GM18861 (cell line): ENCODE measurements at regions not wholly inside any gene's neighbourhood (a gene's known extent, or its start where the extent isn't known, plus 50 kb on each side); places are given as distances from the start of the nearest gene placed in this dataset.
"Not testable (repeated sequence)": the region's sequence is repeated elsewhere in the genome, so short reads cannot be mapped to it uniquely, and the experiment has no call there.

Experiments used
- ATAC-seq: cut with Tn5 transposase; IDR thresholded peaks from one replicate; pipeline ENCODE4 v1.9.1; 2021; ENCODE audit not compliant: unreplicated experiment

GRCh38 chr6:101108286-101108685 is 227.2 kb upstream of the ASCC3 start:
- ATAC-seq, result no peak

- ATAC-seq, result no peak
These were observed 229.7 kb upstream of the ASCC3 start for GRCh38 chr6:101110814-101111213.

- ATAC-seq, result no peak
These were observed 232.5 kb upstream of the ASCC3 start for GRCh38 chr6:101113468-101114260.

GRCh38 chr6:101114703-101115102 is 233.6 kb upstream of the ASCC3 start:
- peak; percentile 89 for ATAC-seq

GRCh38 chr6:101116337-101116736 is 235.2 kb upstream of the ASCC3 start:
- no peak for ATAC-seq

- ATAC-seq, result no peak
These were observed 236.4 kb upstream of the ASCC3 start for GRCh38 chr6:101117393-101118135.

- ATAC-seq, result no peak
These were observed 236.9 kb upstream of the ASCC3 start for GRCh38 chr6:101118136-101118396.

- no peak for ATAC-seq
These were observed 239.6 kb upstream of the ASCC3 start for GRCh38 chr6:101120747-101121146.

- ATAC-seq, result peak; percentile 64
These were observed 244.3 kb upstream of the ASCC3 start for GRCh38 chr6:101125380-101125971.

- ATAC-seq, result no peak
These were observed 245.4 kb upstream of the ASCC3 start for GRCh38 chr6:101126501-101126900.

GRCh38 chr6:101129851-101130250 is 248.7 kb upstream of the ASCC3 start:
- no peak for ATAC-seq

GRCh38 chr6:101146389-101146788 is 247.1 kb upstream of the GRIK2 start:
- no peak for ATAC-seq

GRCh38 chr6:101150226-101150625 is 243.3 kb upstream of the GRIK2 start:
- ATAC-seq, result no peak

- ATAC-seq, result not testable (repeated sequence)
These were observed 235.9 kb upstream of the GRIK2 start for GRCh38 chr6:101157638-101158037.

- no peak for ATAC-seq
These were observed 229.9 kb upstream of the GRIK2 start for GRCh38 chr6:101163611-101164010.

- no peak for ATAC-seq
These were observed 225.9 kb upstream of the GRIK2 start for GRCh38 chr6:101167638-101168037.

GRCh38 chr6:101171049-101171448 is 222.5 kb upstream of the GRIK2 start:
- ATAC-seq, result not testable (repeated sequence)

GRCh38 chr6:101178748-101179147 is 214.8 kb upstream of the GRIK2 start:
- ATAC-seq, result no peak

- no peak for ATAC-seq
These were observed 212.5 kb upstream of the GRIK2 start for GRCh38 chr6:101181006-101181405.

GRCh38 chr6:101188285-101188798 is 205.2 kb upstream of the GRIK2 start:
- not testable (repeated sequence) for ATAC-seq

GRCh38 chr6:101195588-101195987 is 197.9 kb upstream of the GRIK2 start:
- ATAC-seq, result no peak

- ATAC-seq, result no peak
These were observed 194.1 kb upstream of the GRIK2 start for GRCh38 chr6:101199441-101199840.
